ENCODE measurements at regions not wholly inside any gene's neighbourhood (a gene's known extent, or its start where the extent isn't known, plus 50 kb on each side); places are given as distances from the start of the nearest gene placed in this dataset.

DNA sequence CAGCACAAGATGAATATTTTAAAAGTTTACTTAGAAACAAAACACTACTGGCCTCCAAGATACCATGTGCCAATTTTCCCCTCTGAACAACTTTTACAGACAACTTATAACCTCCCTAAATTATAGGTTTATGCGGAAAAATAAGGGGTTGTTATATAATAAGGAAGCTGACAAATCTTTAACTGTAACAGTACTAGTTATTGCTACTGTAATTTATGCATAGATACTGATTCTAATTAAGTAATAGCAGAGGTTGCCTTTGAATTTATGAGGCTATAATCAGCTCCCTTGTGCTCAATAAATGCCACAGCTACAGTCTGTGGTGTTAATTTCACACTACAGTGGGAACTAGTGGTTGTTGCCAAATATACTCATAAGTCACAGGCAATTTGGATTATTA lies 291.3 kb upstream of the PCSK5 start:
- no peak for DNase-seq (ENCODE audit: low read depth)
- TF ChIP-seq, protein P1, sequence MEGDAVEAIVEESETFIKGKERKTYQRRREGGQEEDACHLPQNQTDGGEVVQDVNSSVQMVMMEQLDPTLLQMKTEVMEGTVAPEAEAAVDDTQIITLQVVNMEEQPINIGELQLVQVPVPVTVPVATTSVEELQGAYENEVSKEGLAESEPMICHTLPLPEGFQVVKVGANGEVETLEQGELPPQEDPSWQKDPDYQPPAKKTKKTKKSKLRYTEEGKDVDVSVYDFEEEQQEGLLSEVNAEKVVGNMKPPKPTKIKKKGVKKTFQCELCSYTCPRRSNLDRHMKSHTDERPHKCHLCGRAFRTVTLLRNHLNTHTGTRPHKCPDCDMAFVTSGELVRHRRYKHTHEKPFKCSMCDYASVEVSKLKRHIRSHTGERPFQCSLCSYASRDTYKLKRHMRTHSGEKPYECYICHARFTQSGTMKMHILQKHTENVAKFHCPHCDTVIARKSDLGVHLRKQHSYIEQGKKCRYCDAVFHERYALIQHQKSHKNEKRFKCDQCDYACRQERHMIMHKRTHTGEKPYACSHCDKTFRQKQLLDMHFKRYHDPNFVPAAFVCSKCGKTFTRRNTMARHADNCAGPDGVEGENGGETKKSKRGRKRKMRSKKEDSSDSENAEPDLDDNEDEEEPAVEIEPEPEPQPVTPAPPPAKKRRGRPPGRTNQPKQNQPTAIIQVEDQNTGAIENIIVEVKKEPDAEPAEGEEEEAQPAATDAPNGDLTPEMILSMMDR (conservative IDR thresholded peaks at IDR 0.05; ENCODE audit: control insufficient read depth, insufficient read depth, low read depth, low read length): no peak
- no peak overlapping the region for H3K4me3 ChIP-seq (ENCODE audit: control insufficient read depth, low read depth, low read length)

DNA sequence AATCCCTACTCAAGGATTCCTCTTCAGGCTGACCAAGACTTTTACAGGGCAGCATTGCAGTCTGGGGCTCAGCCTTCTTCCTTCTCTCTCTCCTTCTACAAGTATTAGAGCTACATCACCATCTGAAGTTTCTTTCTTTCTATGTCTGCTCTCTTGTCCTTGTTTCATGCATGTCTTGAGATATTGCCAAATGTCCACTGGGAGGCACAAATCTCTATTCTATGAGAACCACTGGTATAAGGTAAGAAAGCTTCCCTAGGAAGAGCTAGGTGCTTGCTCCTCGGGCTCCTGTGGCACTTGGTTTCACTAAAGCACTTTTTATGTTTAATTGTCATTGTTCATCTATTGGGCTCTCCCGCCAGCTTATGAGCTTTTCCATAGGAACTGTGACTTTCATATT lies 289.2 kb upstream of the PCSK5 start:
- TF ChIP-seq, protein P1 (conservative IDR thresholded peaks at IDR 0.05; ENCODE audit: control insufficient read depth, insufficient read depth, low read depth, low read length): no peak
- H3K4me3 ChIP-seq (ENCODE audit: control insufficient read depth, low read depth, low read length): no peak overlapping the region
- no peak for DNase-seq (ENCODE audit: low read depth)

DNA sequence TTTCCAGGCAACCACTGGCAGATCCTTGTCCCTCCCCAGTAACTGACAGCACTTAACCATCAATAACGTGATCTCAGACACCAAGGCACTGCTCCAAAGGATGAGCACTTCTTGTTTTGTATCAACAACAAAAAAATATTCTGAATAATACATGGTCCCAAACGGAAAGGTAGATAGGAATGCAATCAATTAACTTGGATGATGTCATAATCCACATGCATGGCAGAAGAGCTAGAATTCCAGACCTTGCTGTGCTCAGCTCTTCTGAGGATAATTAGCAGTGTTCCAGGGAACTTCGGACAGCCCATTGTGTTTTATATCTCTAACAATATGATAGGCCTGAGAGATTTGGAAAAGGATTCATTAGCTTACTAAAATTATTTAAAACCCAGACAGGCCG lies 288.4 kb upstream of the PCSK5 start:
- no peak for DNase-seq (ENCODE audit: low read depth)
- TF ChIP-seq, protein P1 (conservative IDR thresholded peaks at IDR 0.05; ENCODE audit: control insufficient read depth, insufficient read depth, low read depth, low read length): no peak
- no peak overlapping the region for H3K4me3 ChIP-seq (ENCODE audit: control insufficient read depth, low read depth, low read length)

DNA sequence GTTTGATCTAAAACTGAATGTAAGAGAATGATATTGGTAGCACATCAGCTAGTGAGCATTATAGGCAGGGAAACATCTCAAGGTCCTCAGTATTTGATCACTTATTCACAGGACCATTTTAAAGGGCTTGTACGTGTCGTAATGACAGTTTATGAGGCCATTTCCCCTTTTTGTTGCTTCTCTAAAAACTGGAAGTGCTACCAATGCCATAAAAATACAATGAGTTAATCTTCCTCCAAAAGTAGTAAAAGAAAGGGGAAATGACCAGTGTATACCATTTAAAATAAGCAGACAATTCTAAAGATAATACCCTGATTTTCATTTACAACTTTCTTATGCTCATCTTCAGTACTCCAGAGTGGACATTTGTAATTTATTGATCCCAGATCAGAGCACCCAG lies 285.8 kb upstream of the PCSK5 start:
- DNase-seq (ENCODE audit: low read depth): no peak
- TF ChIP-seq, protein P1 (conservative IDR thresholded peaks at IDR 0.05; ENCODE audit: control insufficient read depth, insufficient read depth, low read depth, low read length): no peak
- H3K4me3 ChIP-seq (ENCODE audit: control insufficient read depth, low read depth, low read length): no peak overlapping the region

DNA sequence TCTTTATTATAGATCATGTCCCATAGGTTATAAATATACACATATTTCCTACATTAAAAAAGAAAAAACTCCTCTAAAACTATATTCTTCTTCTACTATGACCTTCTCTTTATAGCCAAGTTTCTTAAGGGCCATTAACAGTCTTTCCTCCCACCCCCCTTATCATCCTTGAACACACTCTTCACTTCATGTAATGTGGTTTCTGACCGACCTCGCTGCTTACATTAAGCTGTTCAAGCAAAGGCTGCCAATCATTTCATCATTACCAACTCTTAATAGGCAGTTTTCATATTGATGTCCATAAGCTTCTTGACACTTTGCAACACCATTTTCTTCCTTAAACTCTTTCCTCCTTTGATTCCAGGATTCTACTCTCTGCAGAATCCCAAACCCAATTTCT lies 283.0 kb upstream of the PCSK5 start:
- no peak for DNase-seq (ENCODE audit: low read depth)
- TF ChIP-seq, protein P1 (conservative IDR thresholded peaks at IDR 0.05; ENCODE audit: control insufficient read depth, insufficient read depth, low read depth, low read length): no peak
- no peak overlapping the region for H3K4me3 ChIP-seq (ENCODE audit: control insufficient read depth, low read depth, low read length)

DNA sequence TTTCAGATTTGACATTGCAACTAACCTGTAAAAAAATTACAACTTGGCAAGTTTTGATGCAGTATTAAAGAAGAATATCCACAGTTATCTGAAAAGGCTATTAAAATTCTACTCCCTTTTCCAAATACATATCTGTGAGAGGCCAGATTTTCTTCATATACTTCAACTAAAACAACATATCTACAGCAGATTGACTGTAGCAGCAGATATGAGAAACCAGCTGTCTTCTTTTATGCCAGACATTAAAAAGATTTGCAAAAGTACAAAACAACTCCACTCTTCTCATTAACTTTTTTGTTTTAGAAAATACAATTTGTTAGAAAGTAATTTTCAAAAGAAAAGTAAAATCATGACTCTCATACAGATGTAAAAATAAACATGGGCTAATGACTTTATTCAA lies 281.1 kb upstream of the PCSK5 start:
- TF ChIP-seq, protein P1 (conservative IDR thresholded peaks at IDR 0.05; ENCODE audit: control insufficient read depth, insufficient read depth, low read depth, low read length): no peak
- H3K4me3 ChIP-seq (ENCODE audit: control insufficient read depth, low read depth, low read length): no peak overlapping the region
- no peak for DNase-seq (ENCODE audit: low read depth)

DNA sequence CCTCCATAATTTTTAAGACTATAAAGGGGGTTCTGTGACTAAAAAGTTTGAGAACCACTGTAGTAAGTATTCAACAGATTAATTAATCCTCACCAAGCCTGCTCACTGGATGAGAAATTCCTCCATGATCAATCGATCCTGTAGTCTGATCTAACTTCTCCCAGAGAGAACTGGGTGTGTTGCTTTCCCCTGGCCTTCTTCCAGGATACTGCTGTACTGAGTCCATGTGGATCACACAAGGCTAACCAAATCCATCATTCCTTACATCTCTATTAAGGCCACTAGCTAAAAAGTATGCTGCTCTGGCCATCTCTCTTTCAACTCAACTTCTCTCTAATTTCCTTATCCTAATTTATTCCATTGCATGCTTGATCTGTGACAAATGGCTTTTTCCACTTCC lies 280.2 kb upstream of the PCSK5 start:
- TF ChIP-seq, protein P1 (conservative IDR thresholded peaks at IDR 0.05; ENCODE audit: control insufficient read depth, insufficient read depth, low read depth, low read length): no peak
- DNase-seq (ENCODE audit: low read depth): no peak
- H3K4me3 ChIP-seq (ENCODE audit: control insufficient read depth, low read depth, low read length): no peak overlapping the region

Measured in fibroblast of mammary gland (primary cell).